HL-60 (cell line): ENCODE measurements at regions not wholly inside any gene's neighbourhood (a gene's known extent, or its start where the extent isn't known, plus 50 kb on each side); places are given as distances from the start of the nearest gene placed in this dataset.

Source experiments
- DNase-seq, 2 experiments: peaks; one replicate each; pipeline ENCODE4 v3.0.0-alpha.2; 2010 to 2020; ENCODE audit warnings: low read depth in 1 of 2, low spot score in 1 of 2
- H3K27ac ChIP-seq: fragments of 250-450 bp; sonication (Bioruptor Pico); replicated peaks from 2 replicates; pipeline ENCODE4 v1.5.1; 2020; ENCODE audit warnings: mild to moderate bottlenecking, moderate library complexity
- H3K27me3 ChIP-seq: fragments of 250-450 bp; sonication (Bioruptor Pico); 2 replicates; pipeline ENCODE4 v1.5.1; 2021; ENCODE audit warnings: mild to moderate bottlenecking, moderate library complexity; ENCODE audit not compliant: insufficient read depth, poor library complexity, severe bottlenecking
- H3K4me3 ChIP-seq: replicated peaks from 2 replicates; pipeline ENCODE4 v1.5.1; 2011; ENCODE audit warnings: mild to moderate bottlenecking, control low read depth, low read length; ENCODE audit not compliant: insufficient read depth
- GABPA ChIP-seq: IDR thresholded peaks from 2 replicates; pipeline ENCODE4 v1.6.1; 2012; ENCODE audit warnings: low read depth
- POLR2AphosphoS5 ChIP-seq: IDR thresholded peaks from 2 replicates; pipeline ENCODE4 v1.6.1; 2012; ENCODE audit warnings: low read depth
- REST ChIP-seq: IDR thresholded peaks from 2 replicates; pipeline ENCODE4 v1.6.1; 2012; ENCODE audit warnings: low read depth; ENCODE audit not compliant: insufficient replicate concordance
- SPI1 ChIP-seq: IDR thresholded peaks from 2 replicates; pipeline ENCODE4 v1.6.1; 2012; ENCODE audit warnings: low read depth, mild to moderate bottlenecking, borderline replicate concordance
- TF ChIP-seq, protein P1 (sequence below): IDR thresholded peaks from one replicate; pipeline ENCODE4 v1.5.1; 2011; ENCODE audit warnings: low read length, control low read depth, inconsistent platforms; ENCODE audit not compliant: insufficient read depth

GRCh38 chr11:69938206-69938605, 119.0 kb upstream of the FGF3 start:
- DNase-seq, result no peak
- TF ChIP-seq POLR2AphosphoS5 (no peak), GABPA (no peak), REST (no peak), SPI1 (no peak)
- TF ChIP-seq, protein P1, sequence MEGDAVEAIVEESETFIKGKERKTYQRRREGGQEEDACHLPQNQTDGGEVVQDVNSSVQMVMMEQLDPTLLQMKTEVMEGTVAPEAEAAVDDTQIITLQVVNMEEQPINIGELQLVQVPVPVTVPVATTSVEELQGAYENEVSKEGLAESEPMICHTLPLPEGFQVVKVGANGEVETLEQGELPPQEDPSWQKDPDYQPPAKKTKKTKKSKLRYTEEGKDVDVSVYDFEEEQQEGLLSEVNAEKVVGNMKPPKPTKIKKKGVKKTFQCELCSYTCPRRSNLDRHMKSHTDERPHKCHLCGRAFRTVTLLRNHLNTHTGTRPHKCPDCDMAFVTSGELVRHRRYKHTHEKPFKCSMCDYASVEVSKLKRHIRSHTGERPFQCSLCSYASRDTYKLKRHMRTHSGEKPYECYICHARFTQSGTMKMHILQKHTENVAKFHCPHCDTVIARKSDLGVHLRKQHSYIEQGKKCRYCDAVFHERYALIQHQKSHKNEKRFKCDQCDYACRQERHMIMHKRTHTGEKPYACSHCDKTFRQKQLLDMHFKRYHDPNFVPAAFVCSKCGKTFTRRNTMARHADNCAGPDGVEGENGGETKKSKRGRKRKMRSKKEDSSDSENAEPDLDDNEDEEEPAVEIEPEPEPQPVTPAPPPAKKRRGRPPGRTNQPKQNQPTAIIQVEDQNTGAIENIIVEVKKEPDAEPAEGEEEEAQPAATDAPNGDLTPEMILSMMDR, result no peak
- Histone ChIP-seq H3K4me3 (no peak overlapping the region), H3K27ac (no peak overlapping the region), H3K27me3 (no peaks in the 10 kb centered on the region)

GRCh38 chr11:69939551-69940245, 120.5 kb upstream of the FGF3 start:
- H3K4me3 ChIP-seq, result no peak overlapping the region
- TF ChIP-seq REST (no peak), SPI1 (no peak), GABPA (no peak), POLR2AphosphoS5 (no peak)
- TF ChIP-seq, protein P1, result no peak
- DNase-seq, result no peak
- no peaks in the 10 kb centered on the region for H3K27me3 ChIP-seq
- no peak overlapping the region for H3K27ac ChIP-seq

DNA sequence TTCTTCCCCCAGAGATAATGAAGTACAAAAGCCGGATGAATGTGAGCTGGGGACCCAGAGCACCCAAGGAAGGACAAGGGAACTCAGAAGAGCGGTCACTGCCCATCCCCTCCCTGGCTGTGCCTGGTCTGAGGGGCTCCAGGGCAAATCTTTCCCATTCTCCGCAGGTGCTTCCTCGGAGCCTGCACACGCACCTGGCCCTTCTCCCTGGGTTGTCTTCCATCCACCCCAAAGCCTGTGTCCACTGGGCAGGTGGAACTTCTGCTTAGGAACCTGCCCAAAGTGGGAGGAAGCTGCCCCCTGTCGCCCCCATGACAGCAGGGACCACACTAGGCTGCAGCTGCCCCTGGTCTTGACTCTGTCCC, 121.0 kb upstream of the FGF3 start:
- H3K27me3 ChIP-seq, result no peaks in the 10 kb centered on the region
- no peak for DNase-seq
- TF ChIP-seq POLR2AphosphoS5, result no peak
- TF ChIP-seq SPI1, result no peak
- no peak for TF ChIP-seq GABPA
- TF ChIP-seq, protein P1, result no peak
- TF ChIP-seq REST, result no peak
- H3K4me3 ChIP-seq, result no peak overlapping the region
- no peak overlapping the region for H3K27ac ChIP-seq
